WI38 (cell line): ENCODE measurements at regions not wholly inside any gene's neighbourhood (a gene's known extent, or its start where the extent isn't known, plus 50 kb on each side); places are given as distances from the start of the nearest gene placed in this dataset.

Experiments
- H3K4me3 ChIP-seq: 2 replicates; pipeline ENCODE4 v1.5.1; 2011; ENCODE audit warnings: low read depth, mild to moderate bottlenecking, control low read depth, low read length
- CTCF ChIP-seq: IDR thresholded peaks from 2 replicates; pipeline ENCODE4 v1.5.1; 2012; ENCODE audit warnings: low read depth, mild to moderate bottlenecking, control low read depth, low read length

GRCh38 chr5:15183520-15183919 is 311.9 kb upstream of the ANKH start:
- TF ChIP-seq CTCF: 0 out of 2 replicates have a peak, but pooled peaks have one; percentile 6
- H3K4me3 ChIP-seq: no peak overlapping the region

GRCh38 chr5:15170173-15170572 is 298.6 kb upstream of the ANKH start:
- TF ChIP-seq CTCF: no peak
- H3K4me3 ChIP-seq: no peak overlapping the region

GRCh38 chr5:15168358-15168757 is 296.8 kb upstream of the ANKH start:
- TF ChIP-seq CTCF: no peak
- H3K4me3 ChIP-seq: no peak overlapping the region

- no peak overlapping the region for H3K4me3 ChIP-seq
- no peak for TF ChIP-seq CTCF
Measured at GRCh38 chr5:15160091-15160490, 288.5 kb upstream of the ANKH start.

- TF ChIP-seq CTCF: no peak
- no peak overlapping the region for H3K4me3 ChIP-seq
Measured at GRCh38 chr5:15159606-15160005, 288.0 kb upstream of the ANKH start.

GRCh38 chr5:15142458-15142857 is 270.9 kb upstream of the ANKH start:
- no peak for TF ChIP-seq CTCF
- H3K4me3 ChIP-seq: no peak overlapping the region

- no peak overlapping the region for H3K4me3 ChIP-seq
- TF ChIP-seq CTCF: no peak
Measured at GRCh38 chr5:15137414-15137813, 265.8 kb upstream of the ANKH start.
